ENCODE measurements at regions not wholly inside any gene's neighbourhood (a gene's known extent, or its start where the extent isn't known, plus 50 kb on each side); places are given as distances from the start of the nearest gene placed in this dataset.

DNA sequence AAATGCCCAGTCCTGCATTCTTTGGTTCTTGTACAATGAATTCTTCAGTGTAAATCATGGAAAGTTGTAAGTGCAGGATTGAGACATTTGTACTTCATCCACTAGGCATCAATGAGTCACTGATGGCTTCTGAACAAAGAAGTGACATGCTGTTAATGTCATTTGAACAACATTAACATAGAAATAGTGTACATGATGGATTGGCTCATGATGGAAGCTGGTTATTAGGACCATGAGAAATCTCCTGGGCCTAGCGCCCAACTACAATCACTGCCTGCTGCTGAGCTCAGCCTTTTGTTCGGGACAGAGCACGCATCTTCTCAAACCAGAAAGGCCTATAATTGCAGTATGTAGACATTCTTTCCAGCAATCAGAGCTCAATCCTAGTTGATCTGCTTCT lies 316.8 kb upstream of the TSHZ2 start:
- DNase-seq = no peak
- ChIA-PET CTCF (no interaction called here), POLR2A (no interaction called here)
- Mint-ChIP-seq H3K4me3 (no peak overlapping the region), H3K36me3 (ENCODE audit: low read depth) (no peaks in the 10 kb centered on the region), H3K27ac (no peak overlapping the region), H3K27me3 (no peaks in the 10 kb centered on the region), H3K4me1 (no peaks in the 10 kb centered on the region), H3K9me3 (no peaks in the 10 kb centered on the region)

DNA sequence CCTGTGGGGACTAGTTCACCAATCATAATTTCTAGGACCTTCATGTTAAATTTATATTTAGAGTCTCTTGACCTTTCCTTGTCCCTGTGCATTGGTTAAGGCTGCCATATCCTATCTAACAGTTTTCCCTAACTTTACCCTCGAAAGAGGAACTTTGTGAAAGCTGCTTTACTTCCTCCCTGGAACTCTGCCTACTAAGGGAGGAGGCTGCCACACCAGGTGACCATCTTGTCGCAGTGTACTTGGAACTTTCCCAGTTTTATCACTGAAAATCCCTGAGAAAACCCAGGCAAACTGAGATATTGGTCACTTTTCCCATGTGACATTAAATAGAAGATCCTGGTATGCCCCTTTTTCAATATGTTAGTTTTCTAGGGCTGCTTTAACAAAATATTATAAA lies 317.6 kb upstream of the TSHZ2 start:
- DNase-seq = no peak
- Mint-ChIP-seq H3K27me3 (no peaks in the 10 kb centered on the region), H3K36me3 (ENCODE audit: low read depth) (no peaks in the 10 kb centered on the region)

DNA sequence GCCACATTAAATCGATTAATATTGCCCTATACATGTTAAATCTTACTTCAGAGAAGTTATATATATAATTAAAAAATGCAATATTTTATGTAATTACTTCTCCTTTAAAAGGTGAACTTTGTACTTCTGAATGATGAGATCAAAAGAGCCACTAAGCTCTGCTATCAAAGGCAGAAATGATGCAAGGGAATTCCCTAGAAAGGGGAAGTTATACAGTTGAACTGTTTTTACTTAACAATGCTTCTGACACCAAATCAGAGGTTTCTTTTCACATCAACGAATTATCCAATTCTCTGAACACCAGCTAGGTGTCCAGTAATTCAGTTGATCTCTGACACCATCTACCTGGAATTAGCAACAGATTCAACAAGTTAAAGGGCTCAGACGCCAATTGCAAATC lies 319.9 kb upstream of the TSHZ2 start:
- H3K4me1 Mint-ChIP-seq = no peaks in the 10 kb centered on the region

More for the DNA sequence above, 317.6 kb upstream of the TSHZ2 start:
- POLR2A ChIA-PET = no interaction called here
- Mint-ChIP-seq H3K4me3 (no peak overlapping the region), H3K9me3 (no peaks in the 10 kb centered on the region), H3K4me1 (no peaks in the 10 kb centered on the region), H3K27ac (no peak overlapping the region)
- CTCF ChIA-PET = no interaction called here

DNA sequence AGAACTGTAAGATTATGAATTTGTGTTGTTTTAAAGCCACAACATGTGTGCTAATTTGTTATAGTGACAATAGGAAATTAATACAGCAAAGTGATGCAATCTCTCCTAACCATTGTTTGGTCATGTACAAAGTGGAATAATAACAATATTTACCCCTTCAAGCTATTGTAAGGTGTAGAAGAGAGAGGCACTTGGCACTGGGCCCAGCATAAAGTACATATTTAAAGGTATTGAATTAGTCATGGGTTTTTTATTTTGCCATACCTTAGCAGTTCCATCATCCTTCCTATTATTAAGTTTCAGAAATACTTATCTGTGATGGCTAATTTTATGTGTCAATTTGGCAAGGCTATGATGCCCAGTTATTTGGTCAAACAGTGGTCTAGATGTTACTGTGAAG lies 322.4 kb upstream of the TSHZ2 start:
- Mint-ChIP-seq H3K9me3 (no peaks in the 10 kb centered on the region), H3K4me3 (no peak overlapping the region), H3K27me3 (no peaks in the 10 kb centered on the region), H3K36me3 (ENCODE audit: low read depth) (no peaks in the 10 kb centered on the region), H3K4me1 (no peaks in the 10 kb centered on the region), H3K27ac (no peak overlapping the region)
- CTCF ChIA-PET = no interaction called here
- POLR2A ChIA-PET = no interaction called here
- no peak for DNase-seq

More for the DNA sequence above, 319.9 kb upstream of the TSHZ2 start:
- H3K4me3 Mint-ChIP-seq = no peak overlapping the region
- H3K27ac Mint-ChIP-seq = no peak overlapping the region
- H3K9me3 Mint-ChIP-seq = no peaks in the 10 kb centered on the region
- no peaks in the 10 kb centered on the region for H3K27me3 Mint-ChIP-seq
- ChIA-PET POLR2A (no interaction called here), CTCF (no interaction called here)
- no peaks in the 10 kb centered on the region for H3K36me3 Mint-ChIP-seq (ENCODE audit: low read depth)
- no peak for DNase-seq

DNA sequence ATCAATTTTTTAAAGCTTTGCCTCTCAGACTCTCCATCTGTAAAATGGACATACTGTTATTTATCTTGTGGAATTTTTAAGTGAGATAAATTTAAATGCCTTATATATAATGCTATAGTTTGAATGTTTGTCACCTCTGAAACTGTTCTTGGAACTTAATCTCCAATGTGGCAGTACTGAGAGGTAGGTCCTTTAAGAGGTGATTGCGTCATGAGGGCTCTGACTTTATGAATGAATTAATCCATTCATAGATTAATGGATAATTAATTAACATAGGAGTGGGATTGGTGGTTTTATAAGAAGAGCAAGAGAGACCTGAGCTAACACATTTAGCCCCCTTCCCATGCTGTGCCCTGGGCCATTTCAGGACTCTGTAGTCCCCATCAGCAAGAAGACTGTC lies 326.3 kb upstream of the TSHZ2 start:
- no peak overlapping the region for H3K27ac Mint-ChIP-seq
- no peak overlapping the region for H3K4me3 Mint-ChIP-seq
- no peak for DNase-seq
- no peaks in the 10 kb centered on the region for H3K36me3 Mint-ChIP-seq (ENCODE audit: low read depth)
- CTCF ChIA-PET = no interaction called here
- H3K9me3 Mint-ChIP-seq = no peaks in the 10 kb centered on the region
- no peaks in the 10 kb centered on the region for H3K4me1 Mint-ChIP-seq
- no peaks in the 10 kb centered on the region for H3K27me3 Mint-ChIP-seq
- POLR2A ChIA-PET = no interaction called here

DNA sequence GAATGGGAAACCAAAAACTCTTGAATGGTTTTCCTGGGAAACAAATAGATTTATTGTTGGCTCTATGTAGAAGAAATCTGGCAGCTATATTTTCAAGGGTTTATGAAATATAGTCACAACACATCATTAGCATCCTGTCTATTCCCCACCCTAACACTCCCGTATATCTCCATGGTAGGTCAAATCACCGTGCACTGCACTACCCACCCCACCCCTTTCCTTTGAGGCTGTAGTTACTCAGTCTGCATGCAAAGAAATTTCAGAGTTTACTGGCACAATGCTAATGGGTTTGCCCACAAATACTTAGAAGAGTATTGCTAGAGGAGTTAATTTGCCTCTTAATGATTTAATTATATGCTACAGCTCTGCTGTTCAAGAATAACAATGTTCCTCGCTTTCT lies 329.1 kb upstream of the TSHZ2 start:
- H3K27me3 Mint-ChIP-seq = no peaks in the 10 kb centered on the region
- no peaks in the 10 kb centered on the region for H3K36me3 Mint-ChIP-seq (ENCODE audit: low read depth)
- ChIA-PET CTCF (interaction anchor here (1.1 kb wide), 1 partner anchor 34 kb away, joined by 3 read pairs; no protein-coding TSS in a partner anchor), POLR2A (no interaction called here)
- H3K9me3 Mint-ChIP-seq = peaks cover 2% of the 10 kb centered on the region
- no peak for DNase-seq
- no peaks in the 10 kb centered on the region for H3K4me1 Mint-ChIP-seq
- H3K27ac Mint-ChIP-seq = no peak overlapping the region
- no peak overlapping the region for H3K4me3 Mint-ChIP-seq

DNA sequence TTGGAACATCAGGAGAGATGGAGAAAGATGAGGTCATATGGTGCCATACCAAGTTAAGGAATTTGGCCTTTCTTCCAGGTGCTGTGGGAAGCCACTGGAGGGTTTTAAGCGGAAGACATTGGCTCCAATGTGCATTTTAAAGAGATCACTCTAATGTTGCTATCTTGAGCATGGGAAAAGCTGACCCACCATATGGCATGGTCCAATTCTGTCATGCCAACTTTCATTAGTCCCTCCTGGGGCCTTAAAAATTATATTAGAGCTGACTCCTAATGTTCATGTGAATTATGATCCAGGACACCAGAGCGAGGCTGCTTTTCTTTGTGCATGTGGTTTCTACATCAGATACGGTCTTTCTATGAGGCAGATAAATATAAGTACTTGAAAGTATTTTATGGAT lies 335.0 kb upstream of the TSHZ2 start:
- ChIA-PET CTCF (interaction anchor here (0.6 kb wide), 1 partner anchor 1823 kb away, joined by 4 read pairs; no protein-coding TSS in a partner anchor), POLR2A (no interaction called here)
- Mint-ChIP-seq H3K27me3 (no peaks in the 10 kb centered on the region), H3K9me3 (peaks cover 6% of the 10 kb centered on the region), H3K27ac (no peak overlapping the region), H3K4me1 (no peaks in the 10 kb centered on the region), H3K36me3 (ENCODE audit: low read depth) (no peaks in the 10 kb centered on the region), H3K4me3 (no peak overlapping the region)
- DNase-seq = no peak

DNA sequence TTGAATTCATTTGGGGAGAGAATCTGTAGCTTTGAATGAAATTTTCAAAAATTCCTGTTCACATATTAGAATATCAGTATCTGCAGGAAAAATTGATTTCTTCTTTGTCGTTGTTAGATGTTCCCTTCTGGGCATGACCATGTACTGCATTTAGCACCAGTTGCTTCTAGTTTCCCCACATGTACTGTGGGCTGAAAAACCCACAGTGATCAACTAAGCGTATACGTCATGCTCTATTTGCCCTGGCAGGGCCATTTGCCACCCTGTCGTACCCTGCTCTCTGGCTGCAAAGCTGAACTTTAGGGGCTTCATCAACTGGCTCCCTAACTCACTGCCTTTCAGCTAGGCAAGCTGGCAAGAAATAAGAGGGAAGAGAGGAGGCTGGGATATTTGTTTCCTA lies 340.7 kb upstream of the TSHZ2 start:
- ChIA-PET POLR2A (no interaction called here), CTCF (interaction anchor here (0.9 kb wide), 1 partner anchor 73 kb away, joined by 3 read pairs; no protein-coding TSS in a partner anchor)
- DNase-seq = no peak
- H3K27ac Mint-ChIP-seq = no peak overlapping the region
- H3K9me3 Mint-ChIP-seq = peaks cover 10% of the 10 kb centered on the region
- H3K4me1 Mint-ChIP-seq = no peaks in the 10 kb centered on the region
- H3K27me3 Mint-ChIP-seq = no peaks in the 10 kb centered on the region
- H3K4me3 Mint-ChIP-seq = no peak overlapping the region
- no peaks in the 10 kb centered on the region for H3K36me3 Mint-ChIP-seq (ENCODE audit: low read depth)

DNA sequence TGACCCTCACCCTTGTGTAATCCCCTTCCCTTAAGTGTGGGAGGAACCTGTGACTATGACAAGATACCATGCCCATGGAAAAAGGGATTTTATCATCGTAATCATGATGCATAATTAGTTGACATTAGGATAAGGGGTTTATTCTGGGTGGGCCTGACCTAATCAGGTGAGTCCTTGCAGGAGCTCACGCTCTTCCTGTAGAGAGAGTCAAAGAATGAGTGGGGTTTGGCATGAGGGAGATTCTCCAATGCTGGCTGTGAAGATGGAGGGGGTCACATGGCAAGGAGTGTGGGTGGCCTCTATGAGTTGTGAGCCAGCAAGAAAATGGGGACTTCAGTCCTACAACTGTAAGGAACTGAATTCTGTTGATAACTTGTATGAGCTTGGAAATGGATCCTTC lies 342.0 kb upstream of the TSHZ2 start:
- no peak for DNase-seq
- no peaks in the 10 kb centered on the region for H3K36me3 Mint-ChIP-seq (ENCODE audit: low read depth)
- H3K4me3 Mint-ChIP-seq = no peak overlapping the region
- ChIA-PET CTCF (no interaction called here), POLR2A (interaction anchor here (0.6 kb wide), 1 partner anchor 27 kb away, joined by 3 read pairs; no protein-coding TSS in a partner anchor)
- no peak overlapping the region for H3K27ac Mint-ChIP-seq
- H3K9me3 Mint-ChIP-seq = peaks cover 10% of the 10 kb centered on the region
- H3K27me3 Mint-ChIP-seq = no peaks in the 10 kb centered on the region
- no peaks in the 10 kb centered on the region for H3K4me1 Mint-ChIP-seq

DNA sequence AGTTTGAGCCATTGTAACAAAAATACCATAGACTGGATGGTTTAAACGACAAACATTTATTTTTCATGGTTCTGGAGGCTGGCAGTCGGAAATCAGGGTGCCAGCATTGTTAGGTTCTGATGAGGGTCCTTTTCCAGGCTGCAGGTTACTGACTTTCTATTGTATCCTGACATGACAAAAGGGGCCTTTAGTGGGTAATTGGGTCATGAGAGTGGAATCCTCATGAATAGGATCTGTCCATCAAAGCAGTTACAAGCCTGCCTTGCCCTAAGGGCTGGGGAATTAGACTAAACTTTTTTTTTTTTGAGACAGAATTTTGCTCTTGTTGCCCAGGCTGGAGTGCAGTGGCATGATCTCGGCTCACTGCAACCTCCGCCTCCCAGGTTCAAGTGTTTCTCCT lies 347.9 kb upstream of the TSHZ2 start:
- ChIA-PET POLR2A (no interaction called here), CTCF (no interaction called here)
- Mint-ChIP-seq H3K27me3 (no peaks in the 10 kb centered on the region), H3K9me3 (no peaks in the 10 kb centered on the region), H3K4me3 (no peak overlapping the region), H3K36me3 (ENCODE audit: low read depth) (no peaks in the 10 kb centered on the region), H3K4me1 (no peaks in the 10 kb centered on the region), H3K27ac (no peak overlapping the region)
- DNase-seq = no peak

DNA sequence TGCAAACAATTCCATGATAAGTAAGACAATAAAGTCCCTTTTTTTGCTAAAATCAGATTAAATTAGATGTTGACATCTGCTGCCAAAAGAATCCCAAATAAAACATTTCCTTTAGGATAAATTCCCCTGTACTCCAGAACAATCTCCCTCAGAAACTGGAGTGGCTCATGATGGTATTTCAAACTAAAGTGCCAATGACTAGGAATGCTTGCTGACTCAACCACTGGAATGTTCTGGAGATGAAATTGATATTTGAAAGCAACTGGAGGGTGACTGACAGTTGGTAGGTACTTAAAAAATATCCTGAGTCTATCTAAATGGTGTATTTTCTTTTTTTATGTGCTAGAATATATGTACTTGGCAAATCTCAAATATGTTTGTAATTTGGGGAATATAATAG lies 350.1 kb upstream of the TSHZ2 start:
- ChIA-PET CTCF (no interaction called here), POLR2A (no interaction called here)
- Mint-ChIP-seq H3K27ac (no peak overlapping the region), H3K4me1 (no peaks in the 10 kb centered on the region), H3K36me3 (ENCODE audit: low read depth) (no peaks in the 10 kb centered on the region), H3K4me3 (no peak overlapping the region), H3K9me3 (no peaks in the 10 kb centered on the region), H3K27me3 (no peaks in the 10 kb centered on the region)
- no peak for DNase-seq

DNA sequence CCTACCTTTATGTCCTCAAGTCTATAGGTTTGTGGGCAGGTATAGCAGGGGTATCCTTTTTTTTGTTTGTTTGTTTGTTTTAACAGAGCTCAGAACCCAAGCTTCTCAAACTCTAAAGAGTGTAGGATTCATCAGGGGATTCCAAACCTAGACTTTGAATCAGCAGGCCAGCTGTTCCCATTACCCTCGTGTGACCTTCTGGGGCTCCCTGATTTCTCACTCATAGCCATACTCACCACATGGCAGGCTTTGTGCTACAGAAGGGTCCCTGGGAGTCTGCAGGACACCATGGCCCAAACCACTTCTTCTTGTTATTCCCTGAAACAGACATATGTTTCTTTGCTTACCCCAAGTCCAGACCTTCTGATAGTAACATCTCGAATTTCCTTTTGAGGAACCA lies 350.8 kb upstream of the TSHZ2 start:
- no peak overlapping the region for H3K4me3 Mint-ChIP-seq
- H3K27me3 Mint-ChIP-seq = no peaks in the 10 kb centered on the region
- no peaks in the 10 kb centered on the region for H3K9me3 Mint-ChIP-seq
- H3K36me3 Mint-ChIP-seq (ENCODE audit: low read depth) = no peaks in the 10 kb centered on the region
- no peak overlapping the region for H3K27ac Mint-ChIP-seq
- no peaks in the 10 kb centered on the region for H3K4me1 Mint-ChIP-seq
- ChIA-PET CTCF (no interaction called here), POLR2A (interaction anchor here (0.6 kb wide), 1 partner anchor 549 kb away, joined by 3 read pairs; no protein-coding TSS in a partner anchor)
- DNase-seq = no peak

DNA sequence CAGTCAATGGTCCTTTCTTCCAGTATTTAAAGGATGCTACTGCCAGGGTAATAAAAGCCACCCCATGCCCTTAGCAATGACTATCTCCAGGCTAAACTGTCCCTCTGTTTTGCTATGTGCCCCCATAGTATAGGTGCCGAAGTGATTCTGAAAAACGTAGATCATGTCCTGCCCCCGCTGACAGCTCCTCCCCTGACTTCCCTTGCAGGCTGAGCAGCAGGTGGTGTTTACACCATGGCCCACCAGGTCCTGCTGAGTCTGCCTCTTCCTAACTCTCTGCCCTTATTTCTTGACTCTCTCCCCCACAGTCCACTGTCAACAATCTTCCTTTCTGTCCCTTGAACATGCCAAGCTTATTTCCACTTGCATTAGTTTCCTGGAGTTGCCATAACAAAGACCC lies 352.5 kb upstream of the TSHZ2 start:
- no peak overlapping the region for H3K4me3 Mint-ChIP-seq
- ChIA-PET POLR2A (no interaction called here), CTCF (no interaction called here)
- H3K4me1 Mint-ChIP-seq = no peaks in the 10 kb centered on the region
- H3K36me3 Mint-ChIP-seq (ENCODE audit: low read depth) = no peaks in the 10 kb centered on the region
- no peak for DNase-seq
- no peaks in the 10 kb centered on the region for H3K27me3 Mint-ChIP-seq
- no peak overlapping the region for H3K27ac Mint-ChIP-seq
- no peaks in the 10 kb centered on the region for H3K9me3 Mint-ChIP-seq

DNA sequence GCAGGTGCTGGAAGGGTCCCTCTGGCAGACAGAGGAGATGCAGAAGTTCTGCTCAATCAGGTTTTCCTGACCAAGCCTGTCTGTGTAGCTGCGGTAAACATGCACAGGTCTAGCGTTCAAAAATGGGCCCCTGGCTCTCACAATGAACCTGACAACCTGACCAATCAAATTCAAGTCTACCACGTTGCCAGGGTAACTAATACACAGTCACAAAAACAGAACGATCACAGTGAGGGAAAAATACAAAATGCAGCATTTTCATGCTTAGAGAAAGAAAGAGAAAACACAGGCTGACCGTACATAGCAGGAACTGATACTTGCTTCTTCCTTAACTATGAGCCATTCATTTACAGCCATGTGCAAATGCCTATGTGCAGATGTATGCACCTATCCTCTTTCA lies 353.1 kb upstream of the TSHZ2 start:
- DNase-seq = no peak
- H3K9me3 Mint-ChIP-seq = no peaks in the 10 kb centered on the region
- ChIA-PET CTCF (no interaction called here), POLR2A (no interaction called here)
- H3K4me3 Mint-ChIP-seq = no peak overlapping the region
- H3K27ac Mint-ChIP-seq = no peak overlapping the region
- no peaks in the 10 kb centered on the region for H3K36me3 Mint-ChIP-seq (ENCODE audit: low read depth)
- H3K4me1 Mint-ChIP-seq = no peaks in the 10 kb centered on the region
- H3K27me3 Mint-ChIP-seq = no peaks in the 10 kb centered on the region

DNA sequence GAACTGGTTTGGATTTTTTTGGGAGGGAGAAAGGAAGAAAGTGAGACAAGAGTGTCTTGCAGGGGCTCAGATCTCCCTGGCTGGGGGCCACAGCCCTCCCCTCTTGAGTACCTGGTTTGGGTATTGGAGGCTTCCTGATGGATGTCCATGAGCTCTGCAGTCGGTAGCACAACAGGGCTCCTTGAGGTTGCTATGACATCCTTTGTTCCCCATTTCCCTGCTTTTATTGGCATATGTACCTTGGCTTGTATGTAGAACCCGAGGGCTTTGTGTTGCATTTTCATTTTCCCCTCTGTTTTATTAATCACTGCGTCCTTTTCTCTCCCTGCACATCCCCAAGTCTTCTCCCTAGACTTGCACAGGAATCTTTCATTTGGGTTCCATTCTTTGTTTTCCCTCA lies 355.5 kb upstream of the TSHZ2 start:
- no peak overlapping the region for H3K4me3 Mint-ChIP-seq
- no peak for DNase-seq
- POLR2A ChIA-PET = no interaction called here
- H3K9me3 Mint-ChIP-seq = no peaks in the 10 kb centered on the region
- no peaks in the 10 kb centered on the region for H3K36me3 Mint-ChIP-seq (ENCODE audit: low read depth)
- CTCF ChIA-PET = no interaction called here
- H3K27me3 Mint-ChIP-seq = no peaks in the 10 kb centered on the region
- H3K27ac Mint-ChIP-seq = no peak overlapping the region
- H3K4me1 Mint-ChIP-seq = no peaks in the 10 kb centered on the region
